ENCODE measurements at regions not wholly inside any gene's neighbourhood (a gene's known extent, or its start where the extent isn't known, plus 50 kb on each side); places are given as distances from the start of the nearest gene placed in this dataset.
"Not testable (repeated sequence)": the region's sequence is repeated elsewhere in the genome, so short reads cannot be mapped to it uniquely, and the experiment has no call there.

GRCh38 chr4:126916626-126917140, 716.1 kb upstream of the INTU start:
- peak overlapping the region; percentile 9 for H3K4me3 ChIP-seq (ENCODE audit: control insufficient read depth, low read depth, low read length)
- TF ChIP-seq CTCF (conservative IDR thresholded peaks at IDR 0.05; ENCODE audit: control insufficient read depth, insufficient read depth, low read depth, low read length) = peak; percentile 20
- peak; percentile 89 for DNase-seq (ENCODE audit: low read depth)

- not testable (repeated sequence) for DNase-seq (ENCODE audit: low read depth); H3K4me3 ChIP-seq (ENCODE audit: control insufficient read depth, low read depth, low read length)
Measured at GRCh38 chr4:126922328-126922938, 710.3 kb upstream of the INTU start.

- H3K4me3 ChIP-seq (ENCODE audit: control insufficient read depth, low read depth, low read length) = no peak overlapping the region
- no peak for TF ChIP-seq CTCF (conservative IDR thresholded peaks at IDR 0.05; ENCODE audit: control insufficient read depth, insufficient read depth, low read depth, low read length)
- no peak for DNase-seq (ENCODE audit: low read depth)
Measured at GRCh38 chr4:126924237-126924636, 708.5 kb upstream of the INTU start.

GRCh38 chr4:126930059-126930458, 702.7 kb upstream of the INTU start:
- H3K4me3 ChIP-seq (ENCODE audit: control insufficient read depth, low read depth, low read length); DNase-seq (ENCODE audit: low read depth): not testable (repeated sequence)

- no peak for DNase-seq (ENCODE audit: low read depth)
- no peak for TF ChIP-seq CTCF (conservative IDR thresholded peaks at IDR 0.05; ENCODE audit: control insufficient read depth, insufficient read depth, low read depth, low read length)
- no peak overlapping the region for H3K4me3 ChIP-seq (ENCODE audit: control insufficient read depth, low read depth, low read length)
Measured at GRCh38 chr4:126935801-126936200, 697.0 kb upstream of the INTU start.

- DNase-seq (ENCODE audit: low read depth) = no peak
- no peak overlapping the region for H3K4me3 ChIP-seq (ENCODE audit: control insufficient read depth, low read depth, low read length)
- TF ChIP-seq CTCF (conservative IDR thresholded peaks at IDR 0.05; ENCODE audit: control insufficient read depth, insufficient read depth, low read depth, low read length) = no peak
Measured at GRCh38 chr4:126937342-126937741, 695.4 kb upstream of the INTU start.

GRCh38 chr4:126937846-126938422, 694.8 kb upstream of the INTU start:
- peak; percentile 64 for DNase-seq (ENCODE audit: low read depth)
- H3K4me3 ChIP-seq (ENCODE audit: control insufficient read depth, low read depth, low read length) = no peak overlapping the region
- no peak for TF ChIP-seq CTCF (conservative IDR thresholded peaks at IDR 0.05; ENCODE audit: control insufficient read depth, insufficient read depth, low read depth, low read length)

GRCh38 chr4:126939401-126939800, 693.4 kb upstream of the INTU start:
- no peak overlapping the region for H3K4me3 ChIP-seq (ENCODE audit: control insufficient read depth, low read depth, low read length)
- TF ChIP-seq CTCF (conservative IDR thresholded peaks at IDR 0.05; ENCODE audit: control insufficient read depth, insufficient read depth, low read depth, low read length) = no peak
- peak; percentile 77 for DNase-seq (ENCODE audit: low read depth)
